GM12892 (cell line): ENCODE measurements at regions not wholly inside any gene's neighbourhood (a gene's known extent, or its start where the extent isn't known, plus 50 kb on each side); places are given as distances from the start of the nearest gene placed in this dataset.

ENCODE experiments used
- POLR2A ChIP-seq: IDR thresholded peaks from 2 replicates; pipeline ENCODE4 v1.6.1; 2011; ENCODE audit warnings: low read depth, low read length, control low read depth
- POLR2AphosphoS5 ChIP-seq: IDR thresholded peaks from 2 replicates; pipeline ENCODE4 v1.6.1; 2011; ENCODE audit warnings: low read depth, low read length, control low read depth
- TAF1 ChIP-seq: IDR thresholded peaks from 2 replicates; pipeline ENCODE4 v1.6.1; 2011; ENCODE audit warnings: low read depth, mild to moderate bottlenecking, control low read depth, low read length, borderline replicate concordance

GRCh38 chr7:10473569-10473968, 500.1 kb upstream of the PHF14 start:
- TF ChIP-seq POLR2A (no peak), TAF1 (no peak), POLR2AphosphoS5 (no peak)
